BJ (cell line): ENCODE measurements at regions not wholly inside any gene's neighbourhood (a gene's known extent, or its start where the extent isn't known, plus 50 kb on each side); places are given as distances from the start of the nearest gene placed in this dataset.

Experiments used
- CTCF ChIA-PET: fragments of 350-600 bp; formaldehyde crosslinking; extraction: SDS; loops from one replicate; lab custom pipeline; 2021; ENCODE audit warnings: antibody characterized with exemption, inconsistent platforms; lab: Yijun Ruan, JAX
- POLR2A ChIA-PET: fragments of 300-600 bp; sonication (Branson Sonifier 250); formaldehyde crosslinking; extraction: SDS; loops from one replicate; lab custom pipeline; 2021; ENCODE audit warnings: antibody characterized with exemption; lab: Charles Lee
- DNase-seq: peaks from one replicate; pipeline ENCODE4 v3.0.0-alpha.2; 2011; ENCODE audit warnings: low read depth
- H3K27me3 ChIP-seq: 2 replicates; pipeline ENCODE4 v1.6.0; 2011; ENCODE audit warnings: low read length; ENCODE audit not compliant: control insufficient read depth, insufficient read depth
- H3K36me3 ChIP-seq: 2 replicates; pipeline ENCODE4 v1.5.1; 2011; ENCODE audit warnings: low read length; ENCODE audit not compliant: control insufficient read depth, insufficient read depth
- H3K4me3 ChIP-seq: 2 replicates; pipeline ENCODE4 v1.5.1; 2011; ENCODE audit warnings: low read depth, mild to moderate bottlenecking, control low read depth, low read length
- TF ChIP-seq, protein P1 (sequence below): IDR thresholded peaks from 2 replicates; pipeline ENCODE4 v1.5.1; 2011; ENCODE audit warnings: low read depth, mild to moderate bottlenecking, control low read depth, inconsistent platforms, low read length, moderate library complexity; ENCODE audit not compliant: insufficient read depth

DNA sequence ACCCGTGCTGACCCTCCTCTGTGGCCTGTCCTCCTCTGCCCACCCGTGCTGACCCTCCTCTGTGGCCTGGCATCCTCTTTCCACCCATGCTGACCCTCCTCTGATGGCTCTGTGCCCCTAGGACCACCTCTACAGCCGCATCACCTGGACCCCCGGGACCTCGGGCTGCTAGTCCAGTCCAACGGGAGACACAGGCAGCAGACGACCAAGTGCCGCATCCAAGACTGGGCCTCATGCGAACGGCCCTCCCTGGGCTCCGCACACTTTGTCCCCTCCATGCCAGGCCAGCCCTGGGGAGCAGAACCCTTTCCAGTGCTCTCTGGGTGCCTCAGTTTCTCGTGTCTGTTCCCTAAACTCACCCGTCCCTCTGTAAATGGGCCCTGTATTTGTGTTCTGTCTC, 107.2 kb upstream of the RNF32 start:
- no peaks in the 10 kb centered on the region for H3K27me3 ChIP-seq
- TF ChIP-seq, protein P1, sequence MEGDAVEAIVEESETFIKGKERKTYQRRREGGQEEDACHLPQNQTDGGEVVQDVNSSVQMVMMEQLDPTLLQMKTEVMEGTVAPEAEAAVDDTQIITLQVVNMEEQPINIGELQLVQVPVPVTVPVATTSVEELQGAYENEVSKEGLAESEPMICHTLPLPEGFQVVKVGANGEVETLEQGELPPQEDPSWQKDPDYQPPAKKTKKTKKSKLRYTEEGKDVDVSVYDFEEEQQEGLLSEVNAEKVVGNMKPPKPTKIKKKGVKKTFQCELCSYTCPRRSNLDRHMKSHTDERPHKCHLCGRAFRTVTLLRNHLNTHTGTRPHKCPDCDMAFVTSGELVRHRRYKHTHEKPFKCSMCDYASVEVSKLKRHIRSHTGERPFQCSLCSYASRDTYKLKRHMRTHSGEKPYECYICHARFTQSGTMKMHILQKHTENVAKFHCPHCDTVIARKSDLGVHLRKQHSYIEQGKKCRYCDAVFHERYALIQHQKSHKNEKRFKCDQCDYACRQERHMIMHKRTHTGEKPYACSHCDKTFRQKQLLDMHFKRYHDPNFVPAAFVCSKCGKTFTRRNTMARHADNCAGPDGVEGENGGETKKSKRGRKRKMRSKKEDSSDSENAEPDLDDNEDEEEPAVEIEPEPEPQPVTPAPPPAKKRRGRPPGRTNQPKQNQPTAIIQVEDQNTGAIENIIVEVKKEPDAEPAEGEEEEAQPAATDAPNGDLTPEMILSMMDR: no peak
- POLR2A ChIA-PET: no interaction called here

DNA sequence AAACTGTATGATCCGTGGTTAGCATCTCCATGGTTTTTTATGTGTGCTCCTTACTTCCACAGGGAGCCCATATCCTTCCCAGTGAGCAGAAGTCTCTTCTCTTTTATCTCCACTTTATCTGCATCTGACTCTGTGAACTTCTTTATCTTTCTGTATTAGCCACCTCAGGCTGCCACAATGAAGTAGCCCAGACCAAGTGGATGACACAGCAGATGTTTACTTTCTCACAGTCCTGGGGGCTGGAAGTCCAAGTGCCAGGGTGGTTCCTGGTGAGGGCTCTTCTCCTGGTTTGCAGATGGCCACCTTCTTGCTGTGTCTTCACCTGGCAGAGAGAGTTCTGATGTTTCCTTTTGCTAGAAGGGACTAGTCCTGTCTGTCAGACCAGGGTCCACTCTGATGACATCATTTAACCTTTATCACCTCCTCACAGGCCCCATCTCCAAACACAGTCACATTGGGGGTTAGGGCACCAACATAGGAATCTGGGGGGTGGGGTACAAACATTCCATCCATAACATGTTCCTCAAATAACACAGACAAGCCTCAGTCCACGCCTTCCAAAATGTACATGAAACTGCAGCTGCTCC, 108.5 kb upstream of the RNF32 start:
- TF ChIP-seq, protein P1: no peak
- DNase-seq: no peak
- CTCF ChIA-PET: no interaction called here
- POLR2A ChIA-PET: no interaction called here
- Histone ChIP-seq H3K36me3 (no peaks in the 10 kb centered on the region), H3K4me3 (no peak overlapping the region), H3K27me3 (no peaks in the 10 kb centered on the region)

More for the DNA sequence above, 107.2 kb upstream of the RNF32 start:
- DNase-seq: no peak
- Histone ChIP-seq H3K36me3 (no peaks in the 10 kb centered on the region), H3K4me3 (no peak overlapping the region)
- CTCF ChIA-PET: no interaction called here

DNA sequence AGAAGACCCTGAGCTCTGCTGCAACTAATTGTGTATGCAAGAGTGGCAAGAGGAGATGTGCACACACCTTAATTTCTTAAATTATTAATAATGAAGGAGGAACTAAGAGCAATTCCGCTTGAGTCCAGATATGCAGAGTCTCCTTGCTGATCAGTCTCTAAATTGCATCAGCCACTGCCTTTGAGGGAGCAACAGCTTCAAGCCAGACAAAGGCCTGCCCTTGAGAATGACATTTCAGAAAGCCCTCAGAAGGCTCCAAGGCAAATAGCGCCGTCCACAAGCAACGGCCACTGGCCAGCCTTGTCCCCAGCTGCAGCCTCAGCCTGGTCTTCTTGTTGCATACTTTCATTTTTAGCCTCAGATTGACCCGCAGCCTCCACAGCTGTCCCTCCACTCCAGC, 110.6 kb upstream of the RNF32 start:
- no peaks in the 10 kb centered on the region for H3K36me3 ChIP-seq
- TF ChIP-seq, protein P1: no peak
- CTCF ChIA-PET: no interaction called here
- no peak overlapping the region for H3K4me3 ChIP-seq
- H3K27me3 ChIP-seq: no peaks in the 10 kb centered on the region
- POLR2A ChIA-PET: no interaction called here
- DNase-seq: no peak

DNA sequence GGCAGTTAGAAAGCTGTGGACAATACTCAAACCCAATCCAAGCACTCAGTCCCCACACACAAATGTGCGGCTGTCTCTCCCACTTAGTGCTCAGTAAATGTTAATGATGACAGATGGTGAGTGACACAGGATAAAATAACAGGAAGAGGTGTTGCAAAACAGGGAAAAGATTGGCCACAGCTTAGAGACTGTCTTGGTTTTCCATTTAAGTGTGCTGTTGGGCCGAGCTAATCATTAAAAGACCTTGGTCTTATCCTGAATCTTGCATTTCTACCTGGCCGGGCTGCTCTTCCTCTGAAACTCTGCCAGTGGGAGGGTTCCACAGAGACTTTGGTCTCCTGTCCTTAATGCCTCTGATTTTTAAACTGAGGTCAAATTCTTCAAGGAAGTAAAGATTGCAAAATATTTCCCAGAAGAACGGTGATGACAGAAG, 113.1 kb upstream of the RNF32 start:
- ChIA-PET CTCF (no interaction called here), POLR2A (no interaction called here)
- Histone ChIP-seq H3K36me3 (no peaks in the 10 kb centered on the region), H3K27me3 (no peaks in the 10 kb centered on the region), H3K4me3 (no peak overlapping the region)
- TF ChIP-seq, protein P1: no peak
- no peak for DNase-seq

GRCh38 chr7:156524818-156525597, 115.6 kb upstream of the RNF32 start:
- CTCF ChIA-PET: no interaction called here
- Histone ChIP-seq H3K36me3 (no peaks in the 10 kb centered on the region), H3K27me3 (no peaks in the 10 kb centered on the region), H3K4me3 (no peak overlapping the region)
- POLR2A ChIA-PET: no interaction called here
- no peak for DNase-seq
- TF ChIP-seq, protein P1: no peak
